HUES64 (cell line): ENCODE measurements at regions not wholly inside any gene's neighbourhood (a gene's known extent, or its start where the extent isn't known, plus 50 kb on each side); places are given as distances from the start of the nearest gene placed in this dataset.

ENCODE experiments used
- H3K27ac ChIP-seq: 2 replicates; pipeline ENCODE4 v1.7.0; 2013; ENCODE audit warnings: low read depth, low read length, inconsistent platforms
- H3K27me3 ChIP-seq: 2 replicates; pipeline ENCODE4 v1.6.1; 2013; ENCODE audit warnings: mild to moderate bottlenecking, low read length; ENCODE audit not compliant: insufficient read depth
- H3K36me3 ChIP-seq: 2 replicates; pipeline ENCODE4 v1.6.1; 2013; ENCODE audit warnings: mild to moderate bottlenecking, low read length; ENCODE audit not compliant: insufficient read depth
- H3K4me1 ChIP-seq: 2 replicates; pipeline ENCODE4 v1.6.1; 2013; ENCODE audit warnings: mild to moderate bottlenecking, low read length, moderate library complexity; ENCODE audit not compliant: insufficient read depth
- H3K4me3 ChIP-seq: 2 replicates; pipeline ENCODE4 v1.5.1; 2013; ENCODE audit warnings: mild to moderate bottlenecking, low read length, moderate library complexity
- H3K9ac ChIP-seq: 2 replicates; pipeline ENCODE4 v1.6.1; 2013; ENCODE audit warnings: mild to moderate bottlenecking, low read depth, low read length
- H3K9me3 ChIP-seq: 2 replicates; pipeline ENCODE4 v1.6.1; 2013; ENCODE audit warnings: low read depth, low read length; ENCODE audit not compliant: insufficient read depth
- WGBS: fragments of 150-250, 120-280 bp; methylation state at CpG from one replicate; pipeline ENCODE4 v1.1.7; 2013; ENCODE audit warnings: missing lambda C conversion rate; 5-methylcytosine and 5-hydroxymethylcytosine counted together

- Histone ChIP-seq H3K27me3 (peaks cover 41% of the 10 kb centered on the region; the same call in 1 of the 2 replicates), H3K36me3 (no peaks in the 10 kb centered on the region), H3K4me1 (peaks cover 15% of the 10 kb centered on the region; the same call in 1 of the 2 replicates), H3K9me3 (no peaks in the 10 kb centered on the region), H3K4me3 (no peak overlapping the region), H3K27ac (no peak overlapping the region), H3K9ac (no peak overlapping the region)
- 95% methylated on average over 4 of the region's 4 CpGs for WGBS
Measured at GRCh38 chr3:72332689-72333088, 515.6 kb downstream of the SHQ1 start.

- no peak overlapping the region for H3K27ac ChIP-seq
- peaks cover 41% of the 10 kb centered on the region; the same call in 1 of the 2 replicates for H3K27me3 ChIP-seq
- H3K4me3 ChIP-seq = no peak overlapping the region
- H3K9me3 ChIP-seq = no peaks in the 10 kb centered on the region
- peaks cover 13% of the 10 kb centered on the region; the same call in 1 of the 2 replicates for H3K4me1 ChIP-seq
- 92% methylated on average over 5 of the region's 5 CpGs for WGBS
- H3K36me3 ChIP-seq = no peaks in the 10 kb centered on the region
- no peak overlapping the region for H3K9ac ChIP-seq
Measured at GRCh38 chr3:72332036-72332435, 516.2 kb downstream of the SHQ1 start.

- H3K4me3 ChIP-seq = no peak overlapping the region
- no peaks in the 10 kb centered on the region for H3K9me3 ChIP-seq
- WGBS = 95% methylated on average over 6 of the region's 6 CpGs
- no peak overlapping the region for H3K27ac ChIP-seq
- no peaks in the 10 kb centered on the region for H3K36me3 ChIP-seq
- peaks cover 13% of the 10 kb centered on the region; the same call in 1 of the 2 replicates for H3K4me1 ChIP-seq
- H3K9ac ChIP-seq = no peak overlapping the region
- peaks cover 41% of the 10 kb centered on the region; the same call in 1 of the 2 replicates for H3K27me3 ChIP-seq
Measured at GRCh38 chr3:72331076-72331475, 517.2 kb downstream of the SHQ1 start.

GRCh38 chr3:72329354-72329753, 518.9 kb downstream of the SHQ1 start:
- WGBS = 67% methylated on average over 10 of the region's 10 CpGs

GRCh38 chr3:72328755-72329277, 519.4 kb downstream of the SHQ1 start:
- Histone ChIP-seq H3K4me1 (0 out of 2 replicates have a peak, but pooled peaks cover 7% of the 10 kb centered on the region), H3K36me3 (no peaks in the 10 kb centered on the region), H3K27me3 (peaks cover 32% of the 10 kb centered on the region; the same call in 1 of the 2 replicates), H3K9me3 (no peaks in the 10 kb centered on the region), H3K9ac (no peak overlapping the region), H3K27ac (no peak overlapping the region), H3K4me3 (no peak overlapping the region)
- WGBS = 73% methylated on average over 6 of the region's 6 CpGs

More at GRCh38 chr3:72329354-72329753, 518.9 kb downstream of the SHQ1 start:
- H3K9ac ChIP-seq = no peak overlapping the region
- no peak overlapping the region for H3K4me3 ChIP-seq
- H3K36me3 ChIP-seq = no peaks in the 10 kb centered on the region
- peaks cover 38% of the 10 kb centered on the region; the same call in 1 of the 2 replicates for H3K27me3 ChIP-seq
- H3K9me3 ChIP-seq = no peaks in the 10 kb centered on the region
- H3K27ac ChIP-seq = no peak overlapping the region
- H3K4me1 ChIP-seq = 0 out of 2 replicates have a peak, but pooled peaks cover 7% of the 10 kb centered on the region

- WGBS = 92% methylated on average over 5 of the region's 5 CpGs
- Histone ChIP-seq H3K27ac (no peak overlapping the region), H3K4me1 (0 out of 2 replicates have a peak, but pooled peaks cover 7% of the 10 kb centered on the region), H3K9me3 (no peaks in the 10 kb centered on the region), H3K9ac (no peak overlapping the region), H3K36me3 (no peaks in the 10 kb centered on the region), H3K4me3 (no peak overlapping the region), H3K27me3 (peaks cover 19% of the 10 kb centered on the region; the same call in 1 of the 2 replicates)
Measured at GRCh38 chr3:72327008-72327407, 521.2 kb downstream of the SHQ1 start.

GRCh38 chr3:72324253-72324811, 523.9 kb downstream of the SHQ1 start:
- Histone ChIP-seq H3K36me3 (no peaks in the 10 kb centered on the region), H3K27ac (no peak overlapping the region), H3K9ac (no peak overlapping the region), H3K27me3 (0 out of 2 replicates have a peak, but pooled peaks cover 2% of the 10 kb centered on the region), H3K4me1 (0 out of 2 replicates have a peak, but pooled peaks cover 2% of the 10 kb centered on the region), H3K4me3 (no peak overlapping the region), H3K9me3 (no peaks in the 10 kb centered on the region)
- 92% methylated on average over 3 of the region's 3 CpGs for WGBS

GRCh38 chr3:72323773-72324172, 524.5 kb downstream of the SHQ1 start:
- H3K9ac ChIP-seq = no peak overlapping the region
- 92% methylated on average over 6 of the region's 6 CpGs for WGBS
- H3K27me3 ChIP-seq = no peaks in the 10 kb centered on the region

GRCh38 chr3:72322264-72322976, 525.8 kb downstream of the SHQ1 start:
- H3K9ac ChIP-seq = no peak overlapping the region
- H3K9me3 ChIP-seq = no peaks in the 10 kb centered on the region
- 98% methylated on average over 11 of the region's 11 CpGs for WGBS

More at GRCh38 chr3:72323773-72324172, 524.5 kb downstream of the SHQ1 start:
- Histone ChIP-seq H3K36me3 (no peaks in the 10 kb centered on the region), H3K9me3 (no peaks in the 10 kb centered on the region), H3K27ac (no peak overlapping the region), H3K4me3 (no peak overlapping the region), H3K4me1 (no peaks in the 10 kb centered on the region)

GRCh38 chr3:72320955-72321303, 527.3 kb downstream of the SHQ1 start:
- no peak overlapping the region for H3K4me3 ChIP-seq
- no peaks in the 10 kb centered on the region for H3K4me1 ChIP-seq
- no peak overlapping the region for H3K9ac ChIP-seq
- WGBS = 86% methylated on average over 3 of the region's 3 CpGs
- H3K9me3 ChIP-seq = no peaks in the 10 kb centered on the region
- no peak overlapping the region for H3K27ac ChIP-seq
- H3K36me3 ChIP-seq = no peaks in the 10 kb centered on the region
- no peaks in the 10 kb centered on the region for H3K27me3 ChIP-seq

More at GRCh38 chr3:72322264-72322976, 525.8 kb downstream of the SHQ1 start:
- no peak overlapping the region for H3K27ac ChIP-seq
- H3K4me1 ChIP-seq = no peaks in the 10 kb centered on the region
- H3K27me3 ChIP-seq = no peaks in the 10 kb centered on the region
- no peaks in the 10 kb centered on the region for H3K36me3 ChIP-seq
- H3K4me3 ChIP-seq = no peak overlapping the region
